Omental fat pad (tissue), 3 donors: ENCODE measurements at regions not wholly inside any gene's neighbourhood (a gene's known extent, or its start where the extent isn't known, plus 50 kb on each side); places are given as distances from the start of the nearest gene placed in this dataset.

Experiments used
- ATAC-seq: fragments of 150-250 bp; one replicate; pipeline ENCODE4 v1.9.1; 2016; ENCODE audit warnings: mild to moderate bottlenecking, moderate library complexity; ENCODE audit not compliant: low FRiP score
- DNase-seq: peaks from one replicate; pipeline ENCODE4 v3.0.0-alpha.2; 2019; ENCODE audit warnings: low spot score
- TF ChIP-seq, protein P1 (sequence below), 3 donors: fragments of 450-650 bp; IDR thresholded peaks; one replicate each; pipeline ENCODE4 v1.5.1; 2016 to 2017; ENCODE audit warnings: antibody characterized with exemption in 3 of 3, mild to moderate bottlenecking in 3 of 3, moderate library complexity in 2 of 3

DNA sequence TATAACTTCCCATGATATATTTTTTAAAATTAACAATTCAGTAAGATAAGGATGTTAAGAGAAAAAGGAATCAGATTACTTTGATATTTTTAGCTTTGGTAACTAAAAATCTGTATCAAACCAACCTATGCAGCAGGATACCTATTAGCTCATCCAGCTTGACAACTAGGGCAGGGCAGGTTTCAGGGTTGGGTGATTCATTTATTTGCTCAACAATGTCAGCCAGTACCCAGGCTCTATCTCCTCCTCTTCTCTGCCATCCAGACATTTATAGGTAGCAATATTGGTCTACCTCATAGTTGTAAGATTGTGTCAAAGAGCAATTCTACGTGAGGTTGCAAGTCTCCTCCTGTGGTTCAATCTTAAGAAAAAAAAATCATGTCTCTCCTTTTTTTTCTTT lies 421.9 kb downstream of the ANKRD50 start:
- TF ChIP-seq, protein P1, sequence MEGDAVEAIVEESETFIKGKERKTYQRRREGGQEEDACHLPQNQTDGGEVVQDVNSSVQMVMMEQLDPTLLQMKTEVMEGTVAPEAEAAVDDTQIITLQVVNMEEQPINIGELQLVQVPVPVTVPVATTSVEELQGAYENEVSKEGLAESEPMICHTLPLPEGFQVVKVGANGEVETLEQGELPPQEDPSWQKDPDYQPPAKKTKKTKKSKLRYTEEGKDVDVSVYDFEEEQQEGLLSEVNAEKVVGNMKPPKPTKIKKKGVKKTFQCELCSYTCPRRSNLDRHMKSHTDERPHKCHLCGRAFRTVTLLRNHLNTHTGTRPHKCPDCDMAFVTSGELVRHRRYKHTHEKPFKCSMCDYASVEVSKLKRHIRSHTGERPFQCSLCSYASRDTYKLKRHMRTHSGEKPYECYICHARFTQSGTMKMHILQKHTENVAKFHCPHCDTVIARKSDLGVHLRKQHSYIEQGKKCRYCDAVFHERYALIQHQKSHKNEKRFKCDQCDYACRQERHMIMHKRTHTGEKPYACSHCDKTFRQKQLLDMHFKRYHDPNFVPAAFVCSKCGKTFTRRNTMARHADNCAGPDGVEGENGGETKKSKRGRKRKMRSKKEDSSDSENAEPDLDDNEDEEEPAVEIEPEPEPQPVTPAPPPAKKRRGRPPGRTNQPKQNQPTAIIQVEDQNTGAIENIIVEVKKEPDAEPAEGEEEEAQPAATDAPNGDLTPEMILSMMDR (IDR thresholded peaks at IDR 0.05): no peak
- DNase-seq (no peak), ATAC-seq (no peak)

GRCh38 chr4:124295413-124295812 lies 417.1 kb downstream of the ANKRD50 start:
- ATAC-seq (no peak), DNase-seq (no peak)
- TF ChIP-seq, protein P1 (IDR thresholded peaks at IDR 0.05): no peak

GRCh38 chr4:124304941-124305340 lies 407.6 kb downstream of the ANKRD50 start:
- DNase-seq (no peak), ATAC-seq (no peak)
- TF ChIP-seq, protein P1 (IDR thresholded peaks at IDR 0.05): no peak

DNA sequence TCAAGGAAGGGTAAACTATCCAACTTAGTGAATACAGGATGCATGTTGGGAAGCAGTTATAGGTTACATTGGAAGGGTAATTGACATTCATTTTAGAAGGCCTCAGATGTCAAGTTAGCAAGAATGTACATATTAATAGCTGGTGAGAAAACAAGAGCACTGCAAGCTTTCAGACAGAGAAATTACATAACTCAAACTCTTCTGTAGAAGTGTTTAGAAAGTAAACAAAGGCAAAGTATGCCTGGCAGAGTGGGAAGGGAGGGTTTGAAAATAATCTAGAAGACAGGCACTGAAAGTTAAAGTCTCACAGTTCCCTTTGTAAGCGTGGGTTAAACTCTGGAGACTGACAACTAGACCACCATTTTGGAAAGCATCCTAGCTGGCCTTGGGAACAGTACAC lies 406.2 kb downstream of the ANKRD50 start:
- DNase-seq (no peak), ATAC-seq (no peak)
- TF ChIP-seq, protein P1 (IDR thresholded peaks at IDR 0.05): no peak

GRCh38 chr4:124307143-124307542 lies 405.4 kb downstream of the ANKRD50 start:
- DNase-seq (no peak), ATAC-seq (no peak)
- TF ChIP-seq, protein P1 (IDR thresholded peaks at IDR 0.05): no peak

- ATAC-seq (no peak), DNase-seq (no peak)
- TF ChIP-seq, protein P1 (IDR thresholded peaks at IDR 0.05): no peak
Measured at GRCh38 chr4:124318292-124318691, 394.2 kb downstream of the ANKRD50 start.

GRCh38 chr4:124321364-124321763 lies 391.2 kb downstream of the ANKRD50 start:
- DNase-seq: no peak
- no peak for ATAC-seq
- TF ChIP-seq, protein P1 (IDR thresholded peaks at IDR 0.05): no peak
